ENCODE measurements at regions not wholly inside any gene's neighbourhood (a gene's known extent, or its start where the extent isn't known, plus 50 kb on each side); places are given as distances from the start of the nearest gene placed in this dataset.

DNA sequence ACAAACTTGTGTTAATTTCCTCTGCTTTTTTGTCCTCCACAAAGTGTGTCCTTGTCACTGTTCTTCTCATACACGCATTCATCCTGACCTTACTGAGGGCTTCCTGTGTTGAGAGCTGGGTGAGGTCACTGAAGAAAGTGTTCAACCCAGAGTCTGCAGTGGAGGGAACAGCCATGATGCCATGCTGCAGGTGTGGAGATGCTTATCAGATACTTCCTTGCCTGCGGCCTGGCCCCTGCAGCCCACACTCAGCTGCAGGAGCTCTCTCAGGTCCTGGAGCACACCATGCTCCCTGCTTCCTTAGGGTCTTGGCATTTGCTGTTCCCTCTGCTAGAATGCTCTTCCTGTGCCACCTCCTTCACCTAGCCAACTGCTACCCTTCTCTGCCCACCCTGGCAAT, 108.1 kb upstream of the SPRY4 start:
- no peak for DNase-seq (ENCODE audit: unreplicated experiment)
- Mint-ChIP-seq H3K27me3 (ENCODE audit: insufficient read depth, unreplicated experiment) (no peaks in the 10 kb centered on the region), H3K4me1 (ENCODE audit: insufficient read depth, unreplicated experiment) (peaks cover 14% of the 10 kb centered on the region), H3K27ac (ENCODE audit: low read depth, unreplicated experiment) (no peak overlapping the region), H3K9me3 (ENCODE audit: unreplicated experiment) (no peaks in the 10 kb centered on the region), H3K36me3 (ENCODE audit: insufficient read depth, unreplicated experiment) (no peaks in the 10 kb centered on the region), H3K4me3 (ENCODE audit: unreplicated experiment) (no peak overlapping the region)
- TF ChIP-seq, protein P1, sequence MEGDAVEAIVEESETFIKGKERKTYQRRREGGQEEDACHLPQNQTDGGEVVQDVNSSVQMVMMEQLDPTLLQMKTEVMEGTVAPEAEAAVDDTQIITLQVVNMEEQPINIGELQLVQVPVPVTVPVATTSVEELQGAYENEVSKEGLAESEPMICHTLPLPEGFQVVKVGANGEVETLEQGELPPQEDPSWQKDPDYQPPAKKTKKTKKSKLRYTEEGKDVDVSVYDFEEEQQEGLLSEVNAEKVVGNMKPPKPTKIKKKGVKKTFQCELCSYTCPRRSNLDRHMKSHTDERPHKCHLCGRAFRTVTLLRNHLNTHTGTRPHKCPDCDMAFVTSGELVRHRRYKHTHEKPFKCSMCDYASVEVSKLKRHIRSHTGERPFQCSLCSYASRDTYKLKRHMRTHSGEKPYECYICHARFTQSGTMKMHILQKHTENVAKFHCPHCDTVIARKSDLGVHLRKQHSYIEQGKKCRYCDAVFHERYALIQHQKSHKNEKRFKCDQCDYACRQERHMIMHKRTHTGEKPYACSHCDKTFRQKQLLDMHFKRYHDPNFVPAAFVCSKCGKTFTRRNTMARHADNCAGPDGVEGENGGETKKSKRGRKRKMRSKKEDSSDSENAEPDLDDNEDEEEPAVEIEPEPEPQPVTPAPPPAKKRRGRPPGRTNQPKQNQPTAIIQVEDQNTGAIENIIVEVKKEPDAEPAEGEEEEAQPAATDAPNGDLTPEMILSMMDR (IDR thresholded peaks at IDR 0.05; ENCODE audit: unreplicated experiment), result no peak
- no TSS peak for BruUV-seq (replicated peaks)
- ChIA-PET POLR2A (no interaction called here), CTCF (no interaction called here)
- intact Hi-C loops (cut with micrococcal nuclease), result no loop called here

DNA sequence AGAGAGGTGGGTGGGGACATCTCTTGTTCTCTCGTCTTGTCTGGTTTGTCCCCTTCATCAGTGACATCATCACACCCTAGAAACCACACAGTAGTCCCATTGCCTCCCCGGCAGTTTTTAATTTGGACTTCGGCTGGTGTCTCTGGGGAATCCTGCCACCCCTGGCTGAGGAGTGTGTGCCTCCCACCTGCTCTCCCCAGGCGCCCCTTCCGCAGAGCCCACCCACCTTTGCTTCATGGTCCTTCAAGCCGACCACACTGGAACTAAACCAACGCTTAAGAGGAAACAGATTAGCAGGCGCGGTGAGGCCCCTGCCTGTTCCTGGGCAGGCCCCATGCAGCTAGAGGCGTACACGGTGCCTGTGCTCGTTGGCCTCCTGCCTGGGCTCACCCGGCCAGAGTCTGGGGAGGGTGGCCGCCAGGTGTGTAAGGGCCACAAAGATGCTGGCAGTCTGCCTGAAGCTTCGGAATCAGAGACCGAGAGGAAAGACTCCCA, 107.6 kb upstream of the SPRY4 start:
- ChIA-PET CTCF (no interaction called here), POLR2A (no interaction called here)
- intact Hi-C loops (cut with micrococcal nuclease), result no loop called here
- H3K4me3 Mint-ChIP-seq (ENCODE audit: unreplicated experiment), result no peak overlapping the region
- H3K27me3 Mint-ChIP-seq (ENCODE audit: insufficient read depth, unreplicated experiment), result no peaks in the 10 kb centered on the region
- H3K9me3 Mint-ChIP-seq (ENCODE audit: unreplicated experiment), result no peaks in the 10 kb centered on the region
- no peak overlapping the region for H3K27ac Mint-ChIP-seq (ENCODE audit: low read depth, unreplicated experiment)
- no peaks in the 10 kb centered on the region for H3K36me3 Mint-ChIP-seq (ENCODE audit: insufficient read depth, unreplicated experiment)
- peaks cover 14% of the 10 kb centered on the region for H3K4me1 Mint-ChIP-seq (ENCODE audit: insufficient read depth, unreplicated experiment)
- TF ChIP-seq, protein P1 (IDR thresholded peaks at IDR 0.05; ENCODE audit: unreplicated experiment), result no peak
- BruUV-seq (replicated peaks), result no TSS peak
- DNase-seq (ENCODE audit: unreplicated experiment), result no peak

DNA sequence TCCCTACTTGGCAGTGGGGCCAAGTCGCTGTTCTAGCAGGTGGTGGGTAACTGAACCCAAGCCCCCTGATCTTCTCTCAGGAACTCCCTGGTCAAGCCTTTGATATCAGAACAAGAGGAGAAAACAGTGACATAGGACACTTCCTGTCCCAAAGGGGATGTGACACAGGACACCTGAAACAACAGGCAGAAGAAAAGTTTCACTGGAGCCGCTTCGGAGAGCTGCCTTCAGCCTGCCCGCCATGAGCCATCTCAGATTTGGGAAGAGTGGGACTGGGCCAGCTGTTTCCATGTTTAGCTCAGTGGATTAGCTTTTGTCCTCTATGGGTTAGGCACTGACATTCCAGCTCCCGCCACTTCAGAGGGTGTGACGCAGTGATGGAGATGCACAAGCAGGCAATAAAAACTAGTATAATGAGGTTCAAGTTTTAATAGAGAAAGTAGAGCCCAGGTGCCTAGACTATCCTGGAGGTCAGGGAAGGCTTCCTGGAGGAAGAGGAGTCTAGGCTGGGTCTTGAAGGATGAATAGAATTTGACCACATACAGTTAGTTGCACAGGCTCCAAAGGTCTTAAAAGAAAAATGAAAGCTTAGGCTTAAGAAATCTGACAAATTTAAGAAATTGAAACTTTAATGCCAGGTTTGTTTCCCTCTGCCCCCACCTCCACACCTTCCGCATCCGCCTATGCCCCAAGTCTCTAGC, 104.1 kb upstream of the SPRY4 start:
- no TSS peak for BruUV-seq (replicated peaks)
- Mint-ChIP-seq H3K36me3 (ENCODE audit: insufficient read depth, unreplicated experiment) (no peaks in the 10 kb centered on the region), H3K9me3 (ENCODE audit: unreplicated experiment) (no peaks in the 10 kb centered on the region), H3K27me3 (ENCODE audit: insufficient read depth, unreplicated experiment) (no peaks in the 10 kb centered on the region), H3K4me1 (ENCODE audit: insufficient read depth, unreplicated experiment) (peaks cover 12% of the 10 kb centered on the region), H3K27ac (ENCODE audit: low read depth, unreplicated experiment) (no peak overlapping the region), H3K4me3 (ENCODE audit: unreplicated experiment) (no peak overlapping the region)
- intact Hi-C loops (cut with micrococcal nuclease), result no loop called here
- ChIA-PET CTCF (interaction anchor here (0.6 to 1.4 kb wide), 3 partner anchors 10 to 121 kb away, joined by 3 to 5 read pairs (median 3); no protein-coding TSS in a partner anchor), POLR2A (interaction anchor here (0.6 kb wide), 1 partner anchor 53 kb away, joined by 3 read pairs; no protein-coding TSS in a partner anchor)
- TF ChIP-seq, protein P1 (IDR thresholded peaks at IDR 0.05; ENCODE audit: unreplicated experiment), result no peak
- DNase-seq (ENCODE audit: unreplicated experiment), result no peak

DNA sequence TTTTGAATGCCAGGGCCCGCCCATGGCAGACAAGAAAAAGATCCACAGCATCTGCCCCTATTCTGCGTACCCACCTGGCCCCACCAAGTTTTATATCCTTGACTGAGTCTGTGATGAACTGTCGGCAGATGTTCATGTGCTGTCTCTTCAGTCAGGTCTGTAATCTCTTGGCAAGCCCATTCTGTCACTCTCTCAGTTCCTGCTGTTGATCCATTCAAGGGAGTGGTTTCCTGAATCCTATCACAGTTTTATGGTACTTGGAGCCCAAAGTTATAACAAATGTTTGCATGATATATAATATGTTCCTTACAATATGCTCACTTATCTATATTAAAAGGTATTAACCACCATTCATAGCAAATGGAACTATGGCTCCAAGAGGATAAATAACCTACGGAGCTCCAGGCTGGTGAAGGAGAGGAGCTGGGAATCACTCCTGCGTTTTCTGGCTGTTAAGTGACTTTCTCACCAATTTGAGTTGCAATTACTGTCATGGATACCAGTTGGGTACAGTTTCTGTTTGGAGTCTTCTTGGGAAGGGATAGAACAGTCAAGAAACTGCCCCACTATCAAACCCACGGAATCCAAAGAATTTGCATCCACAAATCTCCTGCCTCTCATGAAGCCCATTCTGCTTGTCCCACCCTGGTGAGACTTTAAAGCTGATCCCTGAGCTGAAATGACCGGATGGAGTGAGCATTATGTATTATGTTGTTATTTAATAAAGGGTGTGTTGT, 103.4 kb upstream of the SPRY4 start:
- TF ChIP-seq, protein P1 (IDR thresholded peaks at IDR 0.05; ENCODE audit: unreplicated experiment), result no peak
- no peak for DNase-seq (ENCODE audit: unreplicated experiment)
- H3K36me3 Mint-ChIP-seq (ENCODE audit: insufficient read depth, unreplicated experiment), result no peaks in the 10 kb centered on the region
- ChIA-PET CTCF (interaction anchor here (1.4 kb wide), 1 partner anchor 9 kb away, joined by 3 read pairs; no protein-coding TSS in a partner anchor), POLR2A (no interaction called here)
- no peaks in the 10 kb centered on the region for H3K9me3 Mint-ChIP-seq (ENCODE audit: unreplicated experiment)
- no peak overlapping the region for H3K27ac Mint-ChIP-seq (ENCODE audit: low read depth, unreplicated experiment)
- BruUV-seq (replicated peaks), result no TSS peak
- H3K4me3 Mint-ChIP-seq (ENCODE audit: unreplicated experiment), result no peak overlapping the region
- no peaks in the 10 kb centered on the region for H3K27me3 Mint-ChIP-seq (ENCODE audit: insufficient read depth, unreplicated experiment)
- intact Hi-C loops (cut with micrococcal nuclease), result no loop called here
- peaks cover 5% of the 10 kb centered on the region for H3K4me1 Mint-ChIP-seq (ENCODE audit: insufficient read depth, unreplicated experiment)
